GM06990 (cell line): ENCODE measurements at regions not wholly inside any gene's neighbourhood (a gene's known extent, or its start where the extent isn't known, plus 50 kb on each side); places are given as distances from the start of the nearest gene placed in this dataset.

Source experiments
- DNase-seq: peaks from one replicate; pipeline ENCODE4 v3.0.0-alpha.2; 2011; ENCODE audit not compliant: insufficient read length; ENCODE audit errors: extremely low read depth
- H3K27me3 ChIP-seq: replicated peaks from 2 replicates; pipeline ENCODE4 v1.6.0; 2011; ENCODE audit warnings: low read length; ENCODE audit not compliant: control insufficient read depth, insufficient read depth
- H3K36me3 ChIP-seq: 2 replicates; pipeline ENCODE4 v1.5.1; 2011; ENCODE audit warnings: low read length; ENCODE audit not compliant: control insufficient read depth, insufficient read depth
- H3K4me3 ChIP-seq: replicated peaks from 2 replicates; pipeline ENCODE4 v1.5.1; 2011; ENCODE audit warnings: low read depth, mild to moderate bottlenecking, control low read depth, low read length
- CTCF ChIP-seq: IDR thresholded peaks from 2 replicates; pipeline ENCODE4 v1.5.1; 2011; ENCODE audit warnings: low read length, control low read depth, mild to moderate bottlenecking, inconsistent platforms; ENCODE audit not compliant: insufficient read depth, poor library complexity, severe bottlenecking

GRCh38 chr6:82645536-82646230, 282.1 kb downstream of the TPBG start:
- Histone ChIP-seq H3K36me3 (no peaks in the 10 kb centered on the region), H3K27me3 (no peaks in the 10 kb centered on the region), H3K4me3 (no peak overlapping the region)
- no peak for DNase-seq
- no peak for TF ChIP-seq CTCF

- no peak overlapping the region for H3K4me3 ChIP-seq
- DNase-seq, result no peak
- no peak for TF ChIP-seq CTCF
- H3K36me3 ChIP-seq, result no peaks in the 10 kb centered on the region
- H3K27me3 ChIP-seq, result no peaks in the 10 kb centered on the region
These were observed 282.6 kb downstream of the TPBG start for GRCh38 chr6:82646231-82646615.

GRCh38 chr6:82651845-82652335, 288.3 kb downstream of the TPBG start:
- Histone ChIP-seq H3K27me3 (no peaks in the 10 kb centered on the region), H3K36me3 (no peaks in the 10 kb centered on the region), H3K4me3 (no peak overlapping the region)
- no peak for TF ChIP-seq CTCF
- DNase-seq, result no peak

GRCh38 chr6:82679232-82679631, 315.6 kb downstream of the TPBG start:
- no peak overlapping the region for H3K4me3 ChIP-seq
- DNase-seq, result no peak
- TF ChIP-seq CTCF, result no peak

GRCh38 chr6:82680192-82680591, 316.6 kb downstream of the TPBG start:
- no peak overlapping the region for H3K4me3 ChIP-seq
- no peak for DNase-seq
- H3K36me3 ChIP-seq, result no peaks in the 10 kb centered on the region
- no peaks in the 10 kb centered on the region; the same call in 1 of the 2 replicates for H3K27me3 ChIP-seq
- no peak for TF ChIP-seq CTCF

More at GRCh38 chr6:82679232-82679631, 315.6 kb downstream of the TPBG start:
- Histone ChIP-seq H3K27me3 (no peaks in the 10 kb centered on the region; the same call in 1 of the 2 replicates), H3K36me3 (no peaks in the 10 kb centered on the region)
